GM10248 (cell line): ENCODE measurements at regions not wholly inside any gene's neighbourhood (a gene's known extent, or its start where the extent isn't known, plus 50 kb on each side); places are given as distances from the start of the nearest gene placed in this dataset.

ENCODE experiments used
- CTCF ChIA-PET: fragments of 300-600 bp; sonication (Branson Sonifier 250); formaldehyde crosslinking; extraction: SDS; loops from one replicate; lab custom pipeline; 2021; ENCODE audit warnings: antibody characterized with exemption; lab: Yijun Ruan, JAX
- POLR2A ChIA-PET: fragments of 350-650 bp; sonication (Branson Sonifier 250); formaldehyde crosslinking; extraction: SDS; loops from one replicate; lab custom pipeline; 2020; ENCODE audit warnings: antibody characterized with exemption; lab: Yijun Ruan, JAX
- DNase-seq: peaks from one replicate; pipeline ENCODE4 v3.0.0; 2012; ENCODE audit errors: extremely low spot score
- TF ChIP-seq, protein P1 (sequence below): IDR thresholded peaks from 2 replicates; pipeline ENCODE4 v1.5.1; 2012; ENCODE audit warnings: mild to moderate bottlenecking, low read depth; ENCODE audit errors: extremely low read depth, missing control alignments, control extremely low read depth

DNA sequence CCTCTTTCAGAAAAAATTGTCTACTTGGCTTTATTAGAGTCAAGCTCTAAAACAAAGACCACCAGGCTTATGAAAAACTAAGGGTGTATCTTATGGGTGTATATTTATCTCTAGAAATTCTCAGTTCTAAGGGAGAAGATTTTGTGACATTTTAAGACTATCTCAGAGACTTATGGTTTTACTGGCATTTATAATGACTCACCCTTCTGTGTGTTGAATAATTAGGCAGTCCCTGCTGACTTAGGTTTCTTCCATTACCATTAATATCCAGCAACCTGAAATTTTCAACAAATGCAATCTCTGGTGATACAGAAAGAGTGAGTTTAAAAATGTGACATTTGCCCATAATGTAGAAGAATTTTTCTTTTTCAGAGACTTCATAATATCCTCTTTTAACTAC lies 1015.0 kb upstream of the AGA start:
- POLR2A ChIA-PET, result no interaction called here

DNA sequence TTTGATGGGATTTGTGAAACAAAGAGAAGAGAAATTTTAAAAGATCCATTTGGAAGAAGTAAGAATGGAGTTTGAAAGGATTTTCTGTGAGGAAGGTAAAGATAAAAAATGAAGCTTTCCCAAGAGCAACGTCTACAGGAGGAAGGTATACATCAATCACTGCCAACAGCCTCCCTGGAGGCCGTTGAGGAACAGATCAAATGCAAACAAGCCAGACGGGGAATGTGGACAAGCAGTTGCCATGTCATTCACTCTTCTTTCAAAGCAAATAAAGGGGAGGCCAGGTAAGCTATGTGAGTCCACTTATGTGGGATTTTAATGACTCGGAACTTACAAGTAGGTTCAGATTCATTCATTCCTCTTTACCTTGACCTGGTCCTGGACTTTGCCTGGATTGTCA lies 1020.5 kb upstream of the AGA start:
- CTCF ChIA-PET, result no interaction called here

More for the DNA sequence above, 1015.0 kb upstream of the AGA start:
- CTCF ChIA-PET, result no interaction called here
- TF ChIP-seq, protein P1, sequence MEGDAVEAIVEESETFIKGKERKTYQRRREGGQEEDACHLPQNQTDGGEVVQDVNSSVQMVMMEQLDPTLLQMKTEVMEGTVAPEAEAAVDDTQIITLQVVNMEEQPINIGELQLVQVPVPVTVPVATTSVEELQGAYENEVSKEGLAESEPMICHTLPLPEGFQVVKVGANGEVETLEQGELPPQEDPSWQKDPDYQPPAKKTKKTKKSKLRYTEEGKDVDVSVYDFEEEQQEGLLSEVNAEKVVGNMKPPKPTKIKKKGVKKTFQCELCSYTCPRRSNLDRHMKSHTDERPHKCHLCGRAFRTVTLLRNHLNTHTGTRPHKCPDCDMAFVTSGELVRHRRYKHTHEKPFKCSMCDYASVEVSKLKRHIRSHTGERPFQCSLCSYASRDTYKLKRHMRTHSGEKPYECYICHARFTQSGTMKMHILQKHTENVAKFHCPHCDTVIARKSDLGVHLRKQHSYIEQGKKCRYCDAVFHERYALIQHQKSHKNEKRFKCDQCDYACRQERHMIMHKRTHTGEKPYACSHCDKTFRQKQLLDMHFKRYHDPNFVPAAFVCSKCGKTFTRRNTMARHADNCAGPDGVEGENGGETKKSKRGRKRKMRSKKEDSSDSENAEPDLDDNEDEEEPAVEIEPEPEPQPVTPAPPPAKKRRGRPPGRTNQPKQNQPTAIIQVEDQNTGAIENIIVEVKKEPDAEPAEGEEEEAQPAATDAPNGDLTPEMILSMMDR, result no peak
- DNase-seq, result no peak

DNA sequence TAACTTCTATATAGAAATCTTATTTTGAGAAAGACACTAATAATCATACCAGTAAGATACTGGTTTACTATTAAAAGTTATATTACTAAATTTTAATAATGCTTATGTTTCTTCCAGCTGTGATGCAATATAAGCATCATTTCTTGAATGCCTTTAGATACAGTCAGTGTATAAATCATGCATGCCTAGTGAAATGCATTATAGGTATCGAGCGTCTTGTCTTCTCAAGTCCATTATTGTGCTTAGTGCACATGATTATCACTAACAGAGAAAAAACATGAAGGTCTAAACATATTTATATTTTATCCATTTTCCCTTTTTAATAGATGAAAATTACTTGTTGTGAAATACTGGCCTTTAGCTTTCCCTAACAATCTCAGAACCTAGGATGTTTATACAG lies 1021.5 kb upstream of the AGA start:
- TF ChIP-seq, protein P1, result no peak
- DNase-seq, result no peak
- POLR2A ChIA-PET, result no interaction called here
- CTCF ChIA-PET, result no interaction called here

More for the DNA sequence above, 1020.5 kb upstream of the AGA start:
- TF ChIP-seq, protein P1, result no peak
- DNase-seq, result no peak
- POLR2A ChIA-PET, result no interaction called here

DNA sequence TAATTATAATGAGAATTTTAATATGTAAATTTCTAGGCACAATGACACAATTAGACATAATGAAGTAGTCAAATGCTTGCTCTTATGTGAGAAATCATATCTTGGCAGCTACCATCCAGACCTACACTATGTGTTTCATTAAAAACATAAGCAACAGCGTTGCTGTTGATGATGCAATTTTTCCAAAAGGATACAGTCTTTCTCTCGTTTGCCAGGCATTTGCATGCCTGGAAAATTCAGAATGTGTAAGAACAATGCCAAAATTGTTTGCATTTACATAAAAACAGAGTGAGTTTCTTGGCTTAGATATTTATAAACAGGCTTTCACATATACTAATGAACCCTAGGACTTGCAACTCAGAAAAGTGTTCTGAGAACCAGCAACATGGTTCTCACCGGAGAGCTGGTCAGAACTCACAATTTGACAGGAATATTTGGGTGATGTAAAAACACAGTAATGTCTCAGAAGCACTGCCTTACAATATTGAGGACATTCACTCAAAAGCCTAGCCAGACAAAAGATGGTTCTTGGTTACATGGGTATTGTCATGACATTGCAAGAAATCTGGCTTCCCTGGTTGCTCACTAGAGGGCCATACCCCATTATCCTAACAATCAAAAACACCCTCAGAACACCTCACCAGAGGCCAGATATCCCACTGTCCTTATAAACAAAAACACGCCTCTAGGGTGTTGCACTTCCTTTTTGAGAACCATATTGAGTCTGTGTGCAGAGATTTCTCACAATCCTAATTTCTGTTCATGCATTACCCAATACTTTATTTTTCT lies 1029.0 kb upstream of the AGA start:
- CTCF ChIA-PET, result no interaction called here
- TF ChIP-seq, protein P1, result no peak

DNA sequence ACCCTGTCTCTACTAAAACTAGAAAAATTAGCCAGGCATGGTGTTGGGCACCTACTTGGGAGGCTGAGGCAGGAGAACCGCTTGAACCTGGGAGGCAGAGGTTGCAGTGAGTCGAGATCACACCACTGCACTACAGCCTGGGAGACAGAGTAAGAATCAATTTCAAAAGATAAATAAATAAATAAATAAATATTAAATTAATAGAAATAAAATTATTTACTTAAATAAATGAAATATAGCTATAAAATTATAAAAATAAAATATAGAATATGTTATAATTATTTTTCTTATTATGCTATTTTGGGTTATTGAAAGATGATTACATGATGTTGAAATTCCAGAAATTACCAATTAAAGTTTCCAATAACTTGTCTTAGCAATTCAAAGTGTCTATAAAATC lies 1029.8 kb upstream of the AGA start:
- no peak for DNase-seq
- ChIA-PET POLR2A (no interaction called here), CTCF (no interaction called here)
- TF ChIP-seq, protein P1, result no peak

More for the DNA sequence above, 1029.0 kb upstream of the AGA start:
- no peak for DNase-seq
- POLR2A ChIA-PET, result no interaction called here

DNA sequence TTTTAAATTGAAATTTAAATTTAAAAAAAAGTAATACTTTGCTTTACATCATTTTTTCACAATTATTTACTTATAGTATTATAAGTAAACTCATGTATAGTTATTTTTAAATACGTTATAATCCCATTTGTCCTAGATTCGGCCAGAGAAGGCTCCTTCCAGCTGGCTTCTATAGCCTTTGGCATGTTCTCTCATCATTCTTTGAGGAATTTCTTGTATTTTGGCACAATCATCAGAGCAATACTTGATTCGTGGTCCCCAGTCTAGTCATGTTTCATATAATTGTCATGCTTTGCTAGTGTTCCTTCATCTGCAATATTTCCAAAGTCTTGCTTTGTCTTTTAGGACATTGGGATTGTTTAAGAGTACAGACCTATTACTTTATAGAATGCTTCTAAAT lies 1037.9 kb upstream of the AGA start:
- TF ChIP-seq, protein P1, result no peak
- CTCF ChIA-PET, result no interaction called here
- DNase-seq, result no peak
- POLR2A ChIA-PET, result no interaction called here
